ENCODE measurements at regions not wholly inside any gene's neighbourhood (a gene's known extent, or its start where the extent isn't known, plus 50 kb on each side); places are given as distances from the start of the nearest gene placed in this dataset.

DNA sequence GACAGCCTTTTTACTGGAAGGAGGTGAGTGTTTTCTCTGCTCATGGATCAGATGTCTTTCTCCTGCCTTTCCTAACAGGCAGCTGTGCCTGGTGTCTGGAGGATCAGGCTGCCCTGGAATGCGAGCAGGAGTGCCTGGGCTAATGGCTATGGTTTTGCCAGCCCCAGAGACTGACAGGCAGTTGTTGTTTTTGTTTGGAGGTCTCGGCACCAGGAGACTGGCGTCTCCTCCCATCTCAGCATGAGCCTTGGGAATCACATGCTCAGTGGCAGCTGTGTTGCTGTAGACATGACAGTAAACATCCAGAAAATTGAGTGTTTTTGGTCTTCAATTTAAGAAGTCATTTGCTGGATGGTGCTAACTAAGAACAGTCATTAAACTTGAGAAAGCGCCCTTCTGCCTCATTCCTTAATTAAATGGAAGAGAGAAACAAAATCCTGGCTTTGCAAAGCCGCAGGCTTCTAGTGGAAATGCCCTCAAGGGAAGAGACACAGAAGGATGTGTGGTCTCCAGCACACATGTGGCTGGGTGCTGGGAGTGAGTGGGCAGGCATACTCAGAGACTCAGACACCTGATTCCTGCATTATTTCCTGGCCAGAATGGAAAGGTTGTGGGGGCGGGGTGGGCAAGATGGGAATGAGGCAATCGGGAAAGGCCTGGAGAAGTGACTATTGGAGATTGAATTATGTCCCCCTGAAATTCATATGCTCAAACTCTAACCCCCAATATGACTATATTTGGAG, 97.0 kb upstream of the NMNAT3 start:
- no peak for DNase-seq

GRCh38 chr3:139772539-139773500, 95.0 kb upstream of the NMNAT3 start:
- DNase-seq: no peak

DNA sequence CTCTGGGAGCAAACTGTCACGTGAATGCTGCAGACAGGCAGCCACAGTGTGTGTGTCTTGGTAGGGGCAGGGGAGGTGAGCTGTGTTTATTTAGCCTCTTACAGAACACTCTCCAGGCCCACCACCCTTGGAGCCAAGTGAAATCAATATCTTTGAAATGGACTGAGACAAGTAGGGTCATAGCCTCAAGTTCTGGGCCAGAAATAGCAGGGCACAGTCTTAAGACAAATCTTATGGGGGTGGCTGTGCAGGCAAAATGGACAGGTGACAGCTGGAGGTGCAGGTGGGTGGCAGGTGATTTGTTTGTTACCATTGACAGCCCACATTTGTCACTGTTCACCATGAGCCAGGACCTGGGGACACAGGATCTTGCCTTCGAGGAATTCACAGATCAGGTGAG, 93.6 kb upstream of the NMNAT3 start:
- DNase-seq: no peak

DNA sequence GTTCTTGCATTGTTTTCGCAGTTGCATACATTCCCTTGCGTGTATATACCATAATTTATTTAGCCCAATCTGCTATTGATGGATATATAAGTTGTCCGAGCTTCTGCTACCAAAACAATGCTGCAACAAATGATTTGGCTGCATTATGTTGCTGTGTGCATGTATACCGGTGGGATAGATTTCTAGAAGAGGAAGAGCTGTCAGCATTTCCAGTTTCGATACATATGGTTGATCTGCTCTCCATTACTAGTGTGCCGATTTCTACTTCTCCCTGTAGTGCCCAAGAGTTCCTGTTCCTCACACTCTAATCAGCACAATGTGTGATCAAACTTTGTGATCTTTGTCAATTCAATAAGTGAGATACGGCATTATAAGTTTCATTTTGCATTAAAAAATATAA, 92.8 kb upstream of the NMNAT3 start:
- DNase-seq: no peak

DNA sequence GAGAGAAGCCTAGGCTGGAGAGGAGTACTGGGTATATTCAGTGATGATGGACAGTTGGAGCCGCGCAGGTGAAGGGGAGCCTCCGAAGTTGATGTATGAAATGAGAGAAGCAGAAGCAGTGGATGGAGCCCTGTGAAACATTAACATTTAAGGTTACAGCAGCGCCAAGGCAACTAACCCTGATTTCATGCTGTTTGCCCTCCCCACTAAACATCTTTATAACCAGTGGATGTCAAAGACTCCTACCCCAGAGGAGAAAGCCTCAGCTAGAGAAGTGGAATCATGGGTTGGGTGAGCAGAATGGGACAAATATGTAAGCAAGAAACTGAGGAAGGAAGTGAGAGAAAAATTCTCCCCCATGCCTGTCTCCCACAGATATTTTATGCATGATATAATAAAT, 92.0 kb upstream of the NMNAT3 start:
- no peak for DNase-seq

- no peak for DNase-seq
These were observed 87.2 kb upstream of the NMNAT3 start for GRCh38 chr3:139764936-139765335.

DNA sequence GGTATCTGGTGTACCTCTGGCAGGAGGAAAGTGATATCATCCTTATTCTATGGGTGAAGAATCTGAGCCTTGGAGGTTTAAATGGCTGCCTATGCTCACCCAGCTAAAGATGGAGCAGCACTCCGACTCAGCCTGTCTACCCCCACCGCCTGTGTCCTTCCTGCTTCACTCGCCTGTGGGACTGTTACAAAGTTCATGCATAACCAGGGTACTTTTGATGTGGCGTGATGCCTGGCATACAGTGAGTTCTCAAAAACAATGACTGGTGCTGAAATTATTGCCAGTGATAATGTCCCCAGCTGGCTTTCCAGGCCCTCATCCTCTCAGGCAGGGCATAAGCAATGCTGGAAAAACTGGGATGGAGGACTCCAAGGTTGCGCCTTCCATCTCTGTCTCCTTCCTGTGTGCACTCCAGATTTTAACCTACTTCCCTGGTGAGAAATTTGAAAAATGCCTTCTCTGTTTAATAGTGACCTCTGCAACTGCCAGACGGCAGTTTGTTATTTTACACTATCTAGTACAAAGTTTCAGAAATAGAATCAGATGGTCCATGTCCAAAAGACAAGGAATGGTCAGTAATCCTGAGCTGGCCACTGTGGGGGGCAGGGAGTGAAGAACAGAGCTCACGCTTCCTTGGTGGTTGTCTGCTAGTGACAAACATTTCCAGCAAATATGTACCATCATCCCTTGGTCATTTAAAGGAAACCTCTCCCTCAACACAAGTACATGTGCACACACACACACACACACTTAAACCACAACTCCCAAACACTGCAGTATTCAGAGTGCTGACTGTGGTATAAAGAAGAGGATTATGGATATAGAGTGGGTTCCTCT, 86.5 kb upstream of the NMNAT3 start:
- DNase-seq: no peak

GRCh38 chr3:139762302-139762701, 84.5 kb upstream of the NMNAT3 start:
- no peak for DNase-seq

DNA sequence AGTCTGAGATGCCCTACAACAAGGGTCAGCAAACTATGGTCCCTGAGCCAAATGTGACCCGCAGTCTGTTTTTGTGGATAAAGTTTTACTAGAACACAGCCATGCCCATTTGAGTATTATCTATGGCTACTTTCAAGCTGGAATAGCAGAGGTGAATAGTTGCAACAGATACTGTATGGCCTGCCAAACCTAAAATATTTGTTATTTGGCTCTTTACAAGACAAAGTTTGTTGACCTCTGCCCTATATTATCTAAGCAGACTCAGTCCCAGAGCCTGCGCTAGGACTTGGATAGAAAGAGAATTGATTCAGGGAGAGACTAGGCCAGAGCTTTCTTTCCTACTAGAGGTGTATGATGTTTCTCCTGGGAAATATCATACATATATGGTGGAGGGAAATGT, 81.7 kb upstream of the NMNAT3 start:
- DNase-seq: no peak

- DNase-seq: no peak
These were observed 81.0 kb upstream of the NMNAT3 start for GRCh38 chr3:139758654-139759291.

- no peak for DNase-seq
These were observed 79.8 kb upstream of the NMNAT3 start for GRCh38 chr3:139757448-139758030.

- no peak for DNase-seq
These were observed 78.8 kb upstream of the NMNAT3 start for GRCh38 chr3:139756529-139757103.

DNA sequence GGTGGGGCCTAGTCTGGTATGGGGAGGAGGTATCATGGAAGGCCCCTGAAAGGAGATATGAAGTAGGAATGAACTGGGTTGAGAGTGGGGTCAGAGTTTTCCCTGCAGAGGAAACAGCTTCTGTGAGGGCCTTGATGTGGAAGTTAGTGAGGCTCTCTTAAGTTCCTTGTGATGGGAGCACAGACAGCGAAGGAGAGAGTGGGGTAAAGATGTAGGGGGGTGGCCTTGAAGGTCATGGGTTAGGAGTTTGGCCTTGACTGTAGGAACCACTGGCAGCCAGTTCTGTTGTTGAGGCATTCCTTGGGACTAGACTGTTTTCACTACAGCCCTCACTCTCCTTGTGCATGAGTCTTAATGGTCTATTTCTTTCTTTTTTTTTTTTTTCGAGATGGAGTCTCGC, 77.8 kb upstream of the NMNAT3 start:
- DNase-seq: no peak

GRCh38 chr3:139751789-139752188, 74.0 kb upstream of the NMNAT3 start:
- DNase-seq: no peak

DNA sequence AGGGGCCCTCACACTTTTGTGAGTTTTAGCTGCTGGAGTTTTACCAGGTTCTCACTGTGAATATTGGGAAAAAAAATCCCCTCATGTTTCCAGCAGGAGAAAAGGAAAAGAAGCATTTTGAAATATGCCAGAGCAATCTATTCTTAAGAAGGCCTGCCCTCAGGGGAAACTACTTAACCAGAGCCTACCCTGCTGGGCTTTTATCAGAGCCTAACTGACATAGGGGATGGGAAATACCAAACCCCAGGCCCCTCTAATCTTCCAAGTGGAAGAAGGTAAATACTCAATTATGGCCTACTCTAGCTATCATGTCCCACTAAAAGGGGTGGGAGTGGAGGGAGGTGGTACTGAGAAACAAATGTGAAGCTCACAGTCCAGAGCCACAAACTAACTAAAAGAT, 68.7 kb upstream of the NMNAT3 start:
- no peak for DNase-seq

GRCh38 chr3:139745831-139746230, 68.1 kb upstream of the NMNAT3 start:
- DNase-seq: no peak

DNA sequence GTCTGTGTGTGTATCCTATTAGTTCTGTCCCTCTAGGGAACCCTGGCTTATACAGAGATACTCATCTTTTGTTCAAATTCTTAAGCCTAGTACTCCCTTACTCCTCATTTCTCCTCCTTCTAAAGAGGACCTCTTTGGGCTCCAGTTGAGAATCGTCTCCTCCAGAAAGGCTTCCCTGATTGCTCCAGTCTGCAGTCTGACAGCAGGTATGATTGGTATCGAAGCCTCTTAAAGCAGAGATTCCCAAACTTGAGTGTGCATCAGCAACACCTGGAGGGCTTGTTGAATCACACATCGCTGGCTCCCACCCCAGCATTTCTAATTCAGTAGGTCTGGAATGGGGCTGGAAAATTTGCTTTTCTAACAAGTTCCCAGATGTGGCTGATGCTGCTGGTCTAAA, 60.9 kb upstream of the NMNAT3 start:
- no peak for DNase-seq

- DNase-seq: no peak
These were observed 60.0 kb upstream of the NMNAT3 start for GRCh38 chr3:139737682-139738361.

GRCh38 chr3:139735191-139735590, 57.4 kb upstream of the NMNAT3 start:
- no peak for DNase-seq

DNA sequence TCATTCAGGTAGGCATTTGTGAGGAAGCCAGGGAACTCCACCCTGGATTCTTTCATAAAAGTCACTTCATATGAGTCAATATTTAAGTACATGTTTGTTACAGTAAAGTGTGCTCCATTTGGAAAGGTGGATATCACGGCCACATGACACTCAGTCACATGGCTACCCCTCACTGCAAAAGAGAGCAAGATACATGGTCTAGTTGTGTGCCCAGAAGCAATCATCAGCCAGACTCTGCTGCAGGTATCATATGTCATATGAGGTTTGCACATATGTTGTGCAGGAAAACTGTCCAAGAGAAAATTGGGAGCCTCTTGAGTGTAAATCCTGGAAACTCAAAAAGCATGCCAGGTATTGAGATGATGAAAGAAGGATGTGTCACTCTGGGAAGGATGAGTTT, 55.0 kb upstream of the NMNAT3 start:
- DNase-seq: no peak

DNA sequence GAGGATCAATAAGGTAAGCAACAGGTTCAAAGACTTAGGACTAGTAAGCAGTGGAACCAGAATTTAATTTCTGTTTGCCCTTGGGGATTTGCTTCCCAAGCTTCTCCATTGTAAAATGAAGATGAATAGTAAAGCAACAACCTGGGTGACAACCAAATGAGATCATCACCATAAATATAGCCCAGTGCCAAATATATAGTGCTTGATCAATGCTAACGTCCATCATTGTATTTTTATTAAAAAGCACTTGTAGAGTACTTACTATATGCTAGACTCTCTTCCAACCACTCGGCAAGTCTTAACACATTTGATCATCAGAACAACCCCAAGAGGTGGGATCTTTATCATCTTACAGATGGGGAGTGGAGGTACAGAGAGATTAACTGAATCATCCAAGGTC, 51.5 kb upstream of the NMNAT3 start:
- DNase-seq: no peak
